Stimulated activated CD4-positive, alpha-beta T cell treated with anti-CD3 and anti-CD28 coated beads, Interleukin-4, amount 100 ng/mL, for 48 hours (primary cell): ENCODE measurements at regions not wholly inside any gene's neighbourhood (a gene's known extent, or its start where the extent isn't known, plus 50 kb on each side); places are given as distances from the start of the nearest gene placed in this dataset.

Source experiments
- DNase-seq, 2 donors: peaks; one replicate each; pipeline ENCODE4 v3.0.0-alpha.2; 2020; ENCODE audit warnings: low read depth in 2 of 2

DNA sequence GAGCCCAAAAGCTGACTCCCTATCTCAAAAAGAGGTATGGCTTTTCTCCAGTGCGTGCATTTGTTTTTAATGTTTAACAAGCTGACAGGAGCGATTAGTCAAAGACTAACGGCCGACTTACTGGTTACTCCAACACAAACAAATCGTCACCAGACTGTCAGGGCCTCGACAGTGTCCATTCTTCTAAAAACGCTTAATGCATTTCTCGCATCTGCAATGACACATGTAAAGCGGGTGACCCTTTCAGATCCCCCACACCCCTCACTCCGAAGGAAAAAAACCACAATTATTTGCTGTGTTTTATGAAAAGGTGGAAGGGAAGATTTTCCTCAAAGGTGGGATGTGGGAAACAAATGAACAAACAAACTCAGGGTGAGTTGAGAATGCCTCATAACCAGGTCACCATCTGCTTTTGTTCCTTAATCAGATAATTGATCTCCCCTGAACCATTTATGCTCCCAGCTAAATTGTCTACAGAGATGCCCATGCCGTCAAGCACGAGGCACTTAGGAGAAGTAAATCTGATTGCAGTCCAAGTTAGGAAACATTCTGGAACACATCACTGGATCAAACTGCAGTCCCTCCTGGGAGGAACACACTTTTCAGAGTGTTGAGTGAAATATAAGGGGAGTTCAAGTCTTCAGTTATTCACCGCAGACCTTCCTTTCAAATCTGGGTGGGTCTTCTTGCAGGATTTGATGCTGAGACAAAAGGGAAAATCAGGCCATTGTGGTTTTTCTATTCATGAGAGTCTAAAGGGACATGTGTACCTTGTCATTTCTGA is 340.8 kb downstream of the CMPK2 start:
- DNase-seq, result no peak

GRCh38 chr2:6525475-6525964 is 340.2 kb downstream of the CMPK2 start:
- DNase-seq, result no peak

DNA sequence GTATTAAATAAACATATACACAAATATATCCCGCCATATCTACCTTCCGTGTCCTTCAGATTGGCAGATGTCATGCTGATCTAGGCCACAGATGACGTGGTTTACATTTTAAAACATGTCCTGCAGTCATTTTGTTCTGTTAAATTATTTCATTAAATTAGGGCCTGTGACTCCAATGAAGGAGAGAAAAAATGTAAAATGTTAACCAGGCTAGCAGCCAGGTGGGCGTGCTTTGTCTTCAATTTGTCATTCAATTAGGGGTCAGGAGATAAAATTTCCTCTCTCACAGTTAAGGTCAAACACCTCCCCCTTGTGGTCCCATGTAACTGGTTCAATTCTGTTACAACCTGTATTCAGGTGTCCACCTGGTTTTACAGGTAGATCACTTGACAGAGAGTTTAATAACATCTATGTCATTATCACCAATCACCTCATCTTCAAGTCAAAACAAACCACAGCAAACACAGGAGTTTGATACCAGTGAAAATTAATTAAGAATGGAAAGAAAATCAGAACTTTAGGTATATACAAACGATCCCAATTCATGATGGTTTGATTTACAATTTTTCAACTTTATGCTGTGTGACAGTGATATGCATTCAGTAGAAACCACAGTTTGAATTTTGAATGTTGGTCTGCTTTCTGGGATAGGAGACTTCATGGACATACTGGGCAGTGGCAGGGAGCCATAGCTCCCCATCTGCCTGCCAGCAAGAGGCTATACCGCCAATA is 339.4 kb downstream of the CMPK2 start:
- DNase-seq, result no peak

GRCh38 chr2:6531304-6531703 is 334.4 kb downstream of the CMPK2 start:
- no peak for DNase-seq

- DNase-seq, result no peak
These were observed 330.1 kb downstream of the CMPK2 start for GRCh38 chr2:6535572-6535971.

GRCh38 chr2:6538607-6539006 is 327.1 kb downstream of the CMPK2 start:
- no peak for DNase-seq

DNA sequence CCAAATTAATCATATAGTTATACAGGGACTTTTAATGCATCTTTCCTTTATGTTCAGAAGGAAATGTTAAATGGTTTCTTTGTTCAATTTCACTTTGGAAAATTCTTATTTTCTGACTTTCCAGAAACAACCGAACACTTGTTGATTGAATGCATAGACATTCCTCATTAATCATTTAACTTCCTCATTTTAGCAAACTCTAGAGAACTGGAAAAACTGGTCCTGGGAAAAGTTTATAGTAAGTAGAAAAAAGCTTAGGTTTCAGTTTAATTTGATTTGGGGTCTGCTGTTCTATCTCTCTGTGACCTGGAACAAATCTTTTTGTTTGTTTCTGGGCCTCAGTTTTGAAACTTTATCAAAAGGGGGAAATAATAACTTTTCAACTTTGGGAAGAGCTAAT is 320.4 kb downstream of the CMPK2 start:
- DNase-seq, result no peak

DNA sequence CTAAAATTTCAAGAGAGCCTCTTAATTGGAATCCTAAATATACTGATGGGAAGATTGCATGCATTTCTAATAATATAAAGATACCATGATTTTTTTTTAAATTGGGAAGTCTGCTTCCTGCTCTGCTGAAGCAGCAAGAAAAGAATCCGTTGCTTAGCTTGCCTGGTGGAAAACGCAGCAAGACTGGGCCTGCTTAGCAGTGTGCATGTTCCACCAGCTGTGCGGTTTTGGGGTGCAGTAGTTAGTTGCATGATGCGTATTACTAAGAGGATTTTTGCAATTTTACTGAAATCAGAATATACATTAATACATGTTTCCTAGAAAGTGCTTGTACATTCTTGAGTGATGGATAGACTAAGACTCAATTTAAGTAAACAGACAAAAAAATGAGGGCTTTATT is 319.9 kb downstream of the CMPK2 start:
- DNase-seq, result no peak

DNA sequence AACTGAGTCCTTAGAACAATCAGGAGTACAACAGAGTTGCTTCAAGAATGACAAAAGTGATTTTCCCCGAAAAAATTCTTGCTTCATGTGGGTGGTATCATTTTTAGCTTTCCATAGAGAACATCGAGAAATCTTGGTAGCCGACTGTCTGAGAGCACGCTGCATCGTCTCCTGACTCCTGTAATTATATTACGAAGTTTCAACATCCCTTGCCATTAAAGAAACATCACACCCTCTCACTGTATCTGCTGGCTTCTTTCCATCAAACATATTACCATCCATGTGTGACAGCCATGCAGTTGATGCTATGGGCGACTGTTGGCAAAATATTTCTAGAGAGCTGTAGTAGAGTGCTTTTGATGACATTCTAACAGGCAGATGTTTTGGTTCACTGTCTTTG is 311.2 kb downstream of the CMPK2 start:
- no peak for DNase-seq

GRCh38 chr2:6556755-6557154 is 309.0 kb downstream of the CMPK2 start:
- DNase-seq, result no peak

DNA sequence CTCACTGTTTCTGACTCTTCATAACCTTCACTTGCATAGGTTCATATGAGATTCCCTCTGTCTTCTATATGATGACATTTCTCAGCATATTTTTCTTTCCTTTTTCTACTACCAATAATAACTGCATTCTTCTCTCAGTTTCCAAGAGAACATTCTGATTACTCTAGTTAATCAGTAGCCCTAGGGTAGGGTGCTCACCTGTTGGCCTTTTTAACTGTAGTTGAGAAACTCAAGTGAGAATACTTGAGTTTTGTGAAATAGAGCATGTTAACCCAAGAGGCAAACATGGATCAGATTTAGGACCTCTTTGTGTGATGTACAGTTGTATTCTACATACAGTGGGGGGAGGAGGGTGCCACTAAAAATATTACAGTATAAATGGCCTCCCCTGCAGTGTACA is 308.0 kb downstream of the CMPK2 start:
- DNase-seq, result no peak

- DNase-seq, result no peak
These were observed 302.9 kb downstream of the CMPK2 start for GRCh38 chr2:6562771-6563170.

DNA sequence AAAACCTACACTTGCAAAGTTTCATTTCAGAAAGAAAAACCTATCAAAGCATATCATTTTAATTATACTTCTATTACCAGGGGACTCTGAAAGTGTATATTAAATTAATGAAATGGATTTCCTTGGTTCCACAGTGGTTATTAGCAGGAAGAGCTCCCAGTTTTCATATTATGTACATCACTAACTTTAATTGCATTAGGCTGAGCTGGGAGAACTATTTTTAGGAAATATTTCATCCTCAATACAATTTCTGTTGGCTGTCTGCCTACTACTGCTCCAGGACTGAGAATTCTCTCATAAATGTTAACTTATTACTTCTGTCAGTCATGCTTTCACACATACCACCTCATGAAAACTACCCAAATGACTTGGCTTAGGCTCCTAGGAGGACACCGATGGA is 301.4 kb downstream of the CMPK2 start:
- no peak for DNase-seq

GRCh38 chr2:6574121-6574520 is 291.6 kb downstream of the CMPK2 start:
- no peak for DNase-seq

DNA sequence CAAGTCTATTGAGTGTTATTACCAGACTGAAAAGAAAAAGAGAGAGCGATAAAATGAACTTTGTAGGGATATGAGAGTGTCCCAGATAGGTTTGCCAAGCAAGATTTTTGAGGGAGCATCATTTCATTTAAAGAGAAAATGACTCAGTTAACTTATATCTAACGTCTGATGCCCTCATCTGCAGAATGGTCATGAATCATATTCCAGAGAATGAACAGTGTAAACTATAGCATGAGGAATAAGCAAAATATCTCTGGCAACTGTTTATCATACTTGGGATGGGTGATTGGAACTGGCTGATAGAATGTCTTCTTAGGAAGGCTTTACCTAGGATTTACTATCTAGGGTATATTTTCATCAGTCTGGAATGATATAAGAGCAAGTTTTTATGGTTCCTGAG is 289.4 kb downstream of the CMPK2 start:
- DNase-seq, result no peak

DNA sequence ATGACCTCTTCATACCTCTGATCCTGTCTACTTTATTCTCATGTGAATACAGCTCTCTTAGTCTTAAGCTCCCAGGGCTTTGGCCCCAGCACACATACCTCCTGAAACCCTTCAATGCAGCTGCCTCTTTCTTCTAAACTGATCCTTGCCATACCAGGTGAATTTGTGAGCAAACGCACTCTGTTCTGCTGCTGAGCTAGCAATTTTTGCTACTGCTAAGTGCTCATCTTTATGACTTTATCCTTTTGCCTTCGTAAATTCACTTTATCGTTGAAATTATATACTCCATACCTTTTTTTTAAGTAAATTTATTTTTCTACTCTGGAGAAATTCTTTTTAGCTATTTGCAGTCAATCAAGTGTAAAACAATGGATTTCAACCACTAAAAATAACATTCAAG is 287.7 kb downstream of the CMPK2 start:
- DNase-seq, result no peak

- DNase-seq, result no peak
These were observed 287.3 kb downstream of the CMPK2 start for GRCh38 chr2:6578416-6578815.

DNA sequence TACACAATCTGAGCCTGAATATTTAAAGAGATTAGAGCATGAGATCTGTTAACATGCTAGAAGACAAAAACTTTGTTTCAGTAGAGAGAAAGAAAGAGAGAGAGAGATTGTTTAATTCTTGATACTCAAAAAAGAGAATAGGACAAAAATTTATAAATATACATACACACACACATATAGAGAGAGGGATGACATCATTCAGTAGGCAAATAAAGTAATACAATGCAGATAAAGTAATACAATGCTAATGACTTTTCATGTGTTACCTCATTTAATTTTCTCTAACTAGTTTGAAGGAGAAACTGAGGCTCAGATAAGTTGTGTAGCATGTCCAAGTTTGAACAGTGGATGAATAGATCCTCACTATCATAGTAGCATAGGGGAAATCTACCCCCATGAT is 286.4 kb downstream of the CMPK2 start:
- no peak for DNase-seq

DNA sequence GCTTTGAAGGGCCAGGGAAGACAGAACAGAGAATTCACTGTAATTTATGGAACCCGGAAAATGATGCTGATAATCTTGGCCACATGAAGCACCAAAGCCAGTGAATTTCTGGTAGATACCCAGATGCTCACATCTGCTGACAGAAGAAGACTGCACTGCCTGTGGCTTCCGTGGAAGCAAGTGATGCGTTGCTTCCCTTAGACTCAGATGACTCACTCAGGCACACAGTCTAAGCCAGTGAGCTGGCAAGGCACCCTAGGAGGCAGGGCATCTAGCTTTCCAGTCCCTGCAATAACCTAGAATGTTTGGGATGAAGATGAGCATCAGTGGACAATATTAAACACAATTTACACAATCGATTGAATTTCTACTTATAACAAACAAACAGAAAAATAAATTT is 284.7 kb downstream of the CMPK2 start:
- DNase-seq, result no peak

- DNase-seq, result no peak
These were observed 276.6 kb downstream of the CMPK2 start for GRCh38 chr2:6589150-6589549.

DNA sequence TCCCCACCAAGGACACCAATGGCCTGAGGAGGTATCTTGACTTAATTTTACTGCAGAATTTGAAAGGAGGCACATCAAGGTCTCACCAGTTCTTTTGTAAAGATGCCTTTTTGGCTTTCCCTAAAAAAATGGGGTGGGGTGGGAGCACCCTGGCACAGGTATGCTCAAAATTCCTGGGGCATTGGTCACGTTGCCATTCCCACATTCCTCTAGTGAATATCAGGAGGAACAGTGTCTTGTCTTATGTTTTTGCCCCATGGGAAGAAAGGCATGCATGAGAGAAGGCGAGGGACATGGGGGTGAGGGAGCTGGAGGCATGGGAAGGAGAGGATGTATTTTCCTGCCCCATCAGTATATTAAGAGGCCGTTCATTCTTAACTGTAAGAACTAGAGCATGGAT is 275.3 kb downstream of the CMPK2 start:
- no peak for DNase-seq

DNA sequence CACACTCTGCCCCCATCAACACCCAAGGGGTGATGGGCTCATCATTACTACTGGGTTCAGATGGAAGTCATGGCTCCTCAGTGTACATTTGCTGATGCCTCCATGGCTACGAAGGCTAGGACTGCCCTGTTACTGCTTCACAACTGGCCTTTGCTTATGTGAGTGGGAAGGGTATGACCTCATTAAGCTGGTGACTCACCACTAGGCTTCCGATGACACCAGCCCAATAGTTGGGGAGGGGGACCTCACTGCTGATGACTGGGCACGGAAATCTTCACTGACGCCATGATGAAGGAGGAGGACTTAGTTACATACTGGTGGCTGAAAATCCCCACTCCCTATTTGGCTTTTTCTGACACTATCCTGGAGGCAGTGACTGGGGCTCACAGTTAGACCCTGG is 263.2 kb downstream of the CMPK2 start:
- no peak for DNase-seq

GRCh38 chr2:6605836-6606505 is 259.7 kb downstream of the CMPK2 start:
- DNase-seq, result no peak
